OCI-LY1 (cell line): ENCODE measurements at regions not wholly inside any gene's neighbourhood (a gene's known extent, or its start where the extent isn't known, plus 50 kb on each side); places are given as distances from the start of the nearest gene placed in this dataset.

Source experiments
- H2AFZ ChIP-seq: fragments of 200-600 bp; sonication (generic), shearing (Covaris generic); 2 replicates; pipeline ENCODE4 v1.6.0; 2014; ENCODE audit warnings: antibody characterized with exemption, mild to moderate bottlenecking, low read length
- H3F3A ChIP-seq: fragments of 200-600 bp; sonication (generic), shearing (Covaris generic); 2 replicates; pipeline ENCODE4 v1.6.0; 2014; ENCODE audit warnings: mild to moderate bottlenecking, antibody characterized with exemption, low read length, moderate library complexity; ENCODE audit not compliant: insufficient read depth
- H3K27ac ChIP-seq: fragments of 200-600 bp; sonication (generic); 2 replicates; pipeline ENCODE4 v1.5.1; 2014; ENCODE audit warnings: low read length, mixed run types, mild to moderate bottlenecking, low read depth; ENCODE audit not compliant: poor library complexity, severe bottlenecking
- H3K27me3 ChIP-seq: fragments of 200-600 bp; sonication (generic); 2 replicates; pipeline ENCODE4 v1.6.0; 2014; ENCODE audit warnings: antibody characterized with exemption, mild to moderate bottlenecking, low read length, moderate library complexity; ENCODE audit not compliant: insufficient read depth
- H3K36me3 ChIP-seq: fragments of 200-600 bp; sonication (generic); 2 replicates; pipeline ENCODE4 v1.6.1; 2014; ENCODE audit warnings: mild to moderate bottlenecking, antibody characterized with exemption, low read length, moderate library complexity, mixed read lengths; ENCODE audit not compliant: insufficient read depth
- H3K4me1 ChIP-seq: fragments of 200-600 bp; sonication (generic); 2 replicates; pipeline ENCODE4 v1.5.1; 2014; ENCODE audit warnings: mild to moderate bottlenecking, low read length, moderate library complexity; ENCODE audit not compliant: insufficient read depth, severe bottlenecking
- H3K4me2 ChIP-seq: fragments of 200-600 bp; sonication (generic), shearing (Covaris generic); 2 replicates; pipeline ENCODE4 v1.6.1; 2014; ENCODE audit warnings: low read length
- H3K4me3 ChIP-seq: fragments of 200-600 bp; sonication (generic); 2 replicates; pipeline ENCODE4 v1.5.1; 2014; ENCODE audit warnings: low read length, low read depth, mild to moderate bottlenecking, mixed read lengths; ENCODE audit not compliant: poor library complexity, severe bottlenecking
- H3K79me2 ChIP-seq: fragments of 200-600 bp; shearing (Covaris generic); 2 replicates; pipeline ENCODE4 v1.6.1; 2016; ENCODE audit warnings: mixed run types, low read length, mixed read lengths; ENCODE audit not compliant: insufficient read depth
- H3K9ac ChIP-seq: fragments of 200-600 bp; sonication (generic), shearing (Covaris generic); 2 replicates; pipeline ENCODE4 v1.6.1; 2014; ENCODE audit warnings: mild to moderate bottlenecking, low read length, mixed read lengths
- H3K9me2 ChIP-seq: fragments of 200-600 bp; sonication (generic), shearing (Covaris generic); 2 replicates; pipeline ENCODE4 v1.6.1; 2014; ENCODE audit warnings: low read depth, mild to moderate bottlenecking, low read length, mixed read lengths
- H3K9me3 ChIP-seq: fragments of 200-600 bp; shearing (Covaris generic); 2 replicates; pipeline ENCODE4 v1.6.1; 2014; ENCODE audit warnings: low read length, mixed read lengths
- H4K20me1 ChIP-seq: fragments of 200-600 bp; sonication (generic), shearing (Covaris generic); 2 replicates; pipeline ENCODE4 v1.6.0; 2016; ENCODE audit warnings: mild to moderate bottlenecking, low read length; ENCODE audit not compliant: insufficient read depth
- EZH2 ChIP-seq: fragments of 200-600 bp; sonication (generic), shearing (Covaris generic); IDR thresholded peaks from 2 replicates; pipeline ENCODE4 v1.8.0; 2017; ENCODE audit warnings: borderline replicate concordance, mixed run types, mild to moderate bottlenecking, antibody characterized with exemption, low read length, moderate library complexity, mixed read lengths
- TF ChIP-seq, protein P1 (sequence below): fragments of 200-600 bp; sonication (generic), shearing (Covaris generic); IDR thresholded peaks from 2 replicates; pipeline ENCODE4 v1.5.1; 2017; ENCODE audit warnings: mild to moderate bottlenecking, antibody characterized with exemption, low read length, moderate library complexity, mixed read lengths

GRCh38 chr2:8403876-8404275 lies 278.0 kb upstream of the ID2 start:
- no peak overlapping the region for H3K4me2 ChIP-seq
- no peaks in the 10 kb centered on the region; the same call in 1 of the 2 replicates for H3K36me3 ChIP-seq
- TF ChIP-seq, protein P1, sequence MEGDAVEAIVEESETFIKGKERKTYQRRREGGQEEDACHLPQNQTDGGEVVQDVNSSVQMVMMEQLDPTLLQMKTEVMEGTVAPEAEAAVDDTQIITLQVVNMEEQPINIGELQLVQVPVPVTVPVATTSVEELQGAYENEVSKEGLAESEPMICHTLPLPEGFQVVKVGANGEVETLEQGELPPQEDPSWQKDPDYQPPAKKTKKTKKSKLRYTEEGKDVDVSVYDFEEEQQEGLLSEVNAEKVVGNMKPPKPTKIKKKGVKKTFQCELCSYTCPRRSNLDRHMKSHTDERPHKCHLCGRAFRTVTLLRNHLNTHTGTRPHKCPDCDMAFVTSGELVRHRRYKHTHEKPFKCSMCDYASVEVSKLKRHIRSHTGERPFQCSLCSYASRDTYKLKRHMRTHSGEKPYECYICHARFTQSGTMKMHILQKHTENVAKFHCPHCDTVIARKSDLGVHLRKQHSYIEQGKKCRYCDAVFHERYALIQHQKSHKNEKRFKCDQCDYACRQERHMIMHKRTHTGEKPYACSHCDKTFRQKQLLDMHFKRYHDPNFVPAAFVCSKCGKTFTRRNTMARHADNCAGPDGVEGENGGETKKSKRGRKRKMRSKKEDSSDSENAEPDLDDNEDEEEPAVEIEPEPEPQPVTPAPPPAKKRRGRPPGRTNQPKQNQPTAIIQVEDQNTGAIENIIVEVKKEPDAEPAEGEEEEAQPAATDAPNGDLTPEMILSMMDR, result no peak
- no peak for TF ChIP-seq EZH2
- H3K9me3 ChIP-seq, result no peaks in the 10 kb centered on the region
- no peak overlapping the region for H2AFZ ChIP-seq
- no peaks in the 10 kb centered on the region for H3K79me2 ChIP-seq
- no peak overlapping the region for H3K4me3 ChIP-seq
- no peaks in the 10 kb centered on the region for H3K4me1 ChIP-seq
- H4K20me1 ChIP-seq, result no peaks in the 10 kb centered on the region
- H3F3A ChIP-seq, result no peaks in the 10 kb centered on the region
- H3K27me3 ChIP-seq, result no peaks in the 10 kb centered on the region
- no peak overlapping the region for H3K27ac ChIP-seq
- H3K9me2 ChIP-seq, result no peaks in the 10 kb centered on the region
- H3K9ac ChIP-seq, result no peak overlapping the region

- H3K9me3 ChIP-seq, result no peaks in the 10 kb centered on the region
- no peak overlapping the region for H3K4me2 ChIP-seq
- no peak overlapping the region for H3K4me3 ChIP-seq
- H3K36me3 ChIP-seq, result no peaks in the 10 kb centered on the region; the same call in 1 of the 2 replicates
- H2AFZ ChIP-seq, result no peak overlapping the region
- no peaks in the 10 kb centered on the region for H3K4me1 ChIP-seq
- H3K9ac ChIP-seq, result no peak overlapping the region
- H3K27ac ChIP-seq, result no peak overlapping the region
- H3K27me3 ChIP-seq, result no peaks in the 10 kb centered on the region
- H3K79me2 ChIP-seq, result no peaks in the 10 kb centered on the region
- TF ChIP-seq, protein P1, result no peak
- TF ChIP-seq EZH2, result no peak
- no peaks in the 10 kb centered on the region for H3F3A ChIP-seq
- no peaks in the 10 kb centered on the region for H3K9me2 ChIP-seq
- no peaks in the 10 kb centered on the region for H4K20me1 ChIP-seq
Observed at GRCh38 chr2:8405334-8405733, 276.5 kb upstream of the ID2 start.

GRCh38 chr2:8406271-8406670 lies 275.6 kb upstream of the ID2 start:
- H3K36me3 ChIP-seq, result no peaks in the 10 kb centered on the region; the same call in 1 of the 2 replicates
- no peak overlapping the region for H2AFZ ChIP-seq
- TF ChIP-seq, protein P1, result no peak
- no peak for TF ChIP-seq EZH2
- no peak overlapping the region for H3K4me2 ChIP-seq
- H3K9ac ChIP-seq, result no peak overlapping the region
- H3K27me3 ChIP-seq, result no peaks in the 10 kb centered on the region
- no peak overlapping the region for H3K27ac ChIP-seq
- no peak overlapping the region for H3K4me3 ChIP-seq
- H3F3A ChIP-seq, result no peaks in the 10 kb centered on the region
- H4K20me1 ChIP-seq, result no peaks in the 10 kb centered on the region
- no peaks in the 10 kb centered on the region for H3K9me3 ChIP-seq
- no peaks in the 10 kb centered on the region for H3K79me2 ChIP-seq
- H3K9me2 ChIP-seq, result no peaks in the 10 kb centered on the region
- H3K4me1 ChIP-seq, result no peaks in the 10 kb centered on the region
